ENCODE measurements at regions not wholly inside any gene's neighbourhood (a gene's known extent, or its start where the extent isn't known, plus 50 kb on each side); places are given as distances from the start of the nearest gene placed in this dataset.

GRCh38 chr13:65112531-65112941, 2117.6 kb downstream of the PCDH9 start:
- TF ChIP-seq GATA3 (IDR thresholded peaks at IDR 0.05; ENCODE audit: low read depth, low read length) (no peak), GATA2 (IDR thresholded peaks at IDR 0.05; ENCODE audit: low read depth, low read length) (no peak)
